ENCODE measurements at regions not wholly inside any gene's neighbourhood (a gene's known extent, or its start where the extent isn't known, plus 50 kb on each side); places are given as distances from the start of the nearest gene placed in this dataset.

GRCh38 chr14:32254952-32255679, 52.0 kb upstream of the RNU6-8 start:
- H3K36me3 ChIP-seq: no peaks in the 10 kb centered on the region
- TF ChIP-seq CTCF (IDR thresholded peaks at IDR 0.05) (peak; percentile 20 to 82 (median 72)), POLR2A (IDR thresholded peaks at IDR 0.05) (no peak)
- H3K4me1 ChIP-seq: peaks cover 0 to 21% (median 0%) of the 10 kb centered on the region in 4 donors
- DNase-seq: peak; percentile 28 to 78 (median 63)
- H3K27me3 ChIP-seq: no peaks in the 10 kb centered on the region
- no peak overlapping the region for H3K27ac ChIP-seq
- no peak overlapping the region for H3K4me3 ChIP-seq
- H3K9me3 ChIP-seq: no peaks in the 10 kb centered on the region

- H3K36me3 ChIP-seq: no peaks in the 10 kb centered on the region
- peaks cover 0 to 21% (median 0%) of the 10 kb centered on the region in 4 donors for H3K4me1 ChIP-seq
- no peaks in the 10 kb centered on the region for H3K27me3 ChIP-seq
- no peak for TF ChIP-seq POLR2A (IDR thresholded peaks at IDR 0.05)
- no peak for TF ChIP-seq CTCF (IDR thresholded peaks at IDR 0.05)
- H3K4me3 ChIP-seq: no peak overlapping the region
- no peaks in the 10 kb centered on the region for H3K9me3 ChIP-seq
- no peak for DNase-seq
- no peak overlapping the region for H3K27ac ChIP-seq
These were observed 52.7 kb upstream of the RNU6-8 start for GRCh38 chr14:32255789-32256188.

DNA sequence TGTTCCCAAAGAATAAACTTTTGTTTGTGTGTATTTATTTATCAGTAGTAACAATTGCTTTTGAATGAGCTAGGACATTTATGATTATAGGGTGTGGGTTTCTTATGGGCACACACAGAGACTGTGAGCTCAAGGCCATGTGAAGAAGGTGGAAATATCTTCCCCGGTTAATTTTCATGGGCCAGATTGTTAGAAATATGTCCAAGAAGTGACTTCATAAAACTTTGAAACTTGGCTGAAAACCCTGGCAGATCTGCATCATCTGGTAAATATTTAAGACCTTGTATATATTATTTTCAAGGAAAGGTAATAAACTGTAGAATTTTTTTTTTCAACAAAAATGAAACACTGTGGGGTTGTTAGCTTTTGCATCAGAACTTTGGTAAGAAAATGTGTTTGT, 53.5 kb upstream of the RNU6-8 start:
- Histone ChIP-seq H3K4me1 (peaks cover 0 to 21% (median 0%) of the 10 kb centered on the region in 4 donors), H3K9me3 (no peaks in the 10 kb centered on the region), H3K27ac (no peak overlapping the region), H3K36me3 (no peaks in the 10 kb centered on the region), H3K4me3 (no peak overlapping the region), H3K27me3 (no peaks in the 10 kb centered on the region)
- DNase-seq: no peak
- TF ChIP-seq POLR2A (IDR thresholded peaks at IDR 0.05): no peak
- no peak for TF ChIP-seq CTCF (IDR thresholded peaks at IDR 0.05)

DNA sequence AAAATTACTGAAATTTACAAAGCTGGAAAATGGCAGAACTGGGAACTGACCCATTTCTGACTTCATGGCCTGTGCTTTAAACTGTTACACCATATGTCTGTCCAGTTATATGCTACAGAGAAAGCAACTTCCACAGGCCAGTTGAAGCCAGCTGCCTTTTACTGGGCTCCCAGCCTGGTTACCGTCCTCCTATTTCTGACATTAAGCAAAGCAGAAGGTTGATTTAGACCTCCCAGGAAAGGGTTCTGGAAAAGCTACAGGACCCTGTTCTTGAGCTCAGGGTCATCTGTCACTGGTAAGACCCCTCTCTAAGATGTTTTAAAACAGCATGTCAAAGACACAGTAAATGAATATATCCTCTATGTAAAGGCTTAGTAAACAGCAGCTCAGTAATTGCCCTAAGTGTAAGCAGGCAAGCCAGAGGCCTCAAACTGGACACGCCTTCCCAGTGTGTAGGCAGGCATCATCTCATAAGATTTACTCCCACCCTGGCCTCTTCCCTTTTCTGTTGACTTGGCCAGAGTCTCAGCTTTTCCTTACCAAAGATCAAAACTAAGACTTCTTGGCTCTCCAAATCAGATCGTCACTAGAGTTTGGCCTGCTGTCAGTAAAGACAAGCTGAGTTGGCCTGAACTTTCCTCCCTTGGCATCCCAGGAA, 55.4 kb upstream of the RNU6-8 start:
- no peak for DNase-seq
- TF ChIP-seq POLR2A (IDR thresholded peaks at IDR 0.05): no peak
- TF ChIP-seq CTCF (IDR thresholded peaks at IDR 0.05): no peak
- no peak overlapping the region for H3K4me3 ChIP-seq
- H3K27ac ChIP-seq: peak overlapping the region in 1 of 4 donors; percentile 11
- peaks cover 0 to 2% (median 0%) of the 10 kb centered on the region in 4 donors for H3K9me3 ChIP-seq
- peaks cover 0 to 16% (median 0%) of the 10 kb centered on the region in 4 donors for H3K4me1 ChIP-seq
- H3K36me3 ChIP-seq: no peaks in the 10 kb centered on the region
- H3K27me3 ChIP-seq: no peaks in the 10 kb centered on the region

GRCh38 chr14:32259368-32260013, 56.4 kb upstream of the RNU6-8 start:
- H3K4me3 ChIP-seq: no peak overlapping the region
- peaks cover 0 to 16% (median 0%) of the 10 kb centered on the region in 4 donors for H3K4me1 ChIP-seq
- TF ChIP-seq CTCF (IDR thresholded peaks at IDR 0.05) (no peak), POLR2A (IDR thresholded peaks at IDR 0.05) (no peak)
- H3K36me3 ChIP-seq: no peaks in the 10 kb centered on the region
- no peaks in the 10 kb centered on the region for H3K27me3 ChIP-seq
- peaks cover 0 to 9% (median 0%) of the 10 kb centered on the region in 4 donors for H3K9me3 ChIP-seq
- H3K27ac ChIP-seq: no peak overlapping the region
- peak in 1 of 3 donors; percentile 57 for DNase-seq
